ENCODE measurements at regions not wholly inside any gene's neighbourhood (a gene's known extent, or its start where the extent isn't known, plus 50 kb on each side); places are given as distances from the start of the nearest gene placed in this dataset.
"Not testable (repeated sequence)": the region's sequence is repeated elsewhere in the genome, so short reads cannot be mapped to it uniquely, and the experiment has no call there.

- not testable (repeated sequence) for TF ChIP-seq CTCF (IDR thresholded peaks at IDR 0.05; ENCODE audit: low read length); EZH2 (IDR thresholded peaks at IDR 0.05; ENCODE audit: borderline replicate concordance, low read length)
These were observed 410.5 kb downstream of the ZNF33B start for GRCh38 chr10:42227859-42228258.

Data from OCI-LY1 (cell line).